ENCODE measurements at regions not wholly inside any gene's neighbourhood (a gene's known extent, or its start where the extent isn't known, plus 50 kb on each side); places are given as distances from the start of the nearest gene placed in this dataset.

GRCh38 chrX:5788910-5789309 is 439.8 kb downstream of the NLGN4X start:
- no peak for DNase-seq (ENCODE audit: low read depth)
- H3K4me3 ChIP-seq (ENCODE audit: low read depth, low read length), result no peak overlapping the region
- TF ChIP-seq CTCF (conservative IDR thresholded peaks at IDR 0.05; ENCODE audit: low read depth, low read length), result no peak

GRCh38 chrX:5780821-5781220 is 447.8 kb downstream of the NLGN4X start:
- no peak for DNase-seq (ENCODE audit: low read depth)
- no peak for TF ChIP-seq CTCF (conservative IDR thresholded peaks at IDR 0.05; ENCODE audit: low read depth, low read length)
- H3K4me3 ChIP-seq (ENCODE audit: low read depth, low read length), result no peak overlapping the region

GRCh38 chrX:5775846-5776430 is 452.7 kb downstream of the NLGN4X start:
- DNase-seq (ENCODE audit: low read depth), result no peak
- no peak overlapping the region for H3K4me3 ChIP-seq (ENCODE audit: low read depth, low read length)
- TF ChIP-seq CTCF (conservative IDR thresholded peaks at IDR 0.05; ENCODE audit: low read depth, low read length), result no peak

- no peak for DNase-seq (ENCODE audit: low read depth)
- no peak overlapping the region for H3K4me3 ChIP-seq (ENCODE audit: low read depth, low read length)
- no peak for TF ChIP-seq CTCF (conservative IDR thresholded peaks at IDR 0.05; ENCODE audit: low read depth, low read length)
These were observed 454.2 kb downstream of the NLGN4X start for GRCh38 chrX:5774446-5774845.

- DNase-seq (ENCODE audit: low read depth), result no peak
- TF ChIP-seq CTCF (conservative IDR thresholded peaks at IDR 0.05; ENCODE audit: low read depth, low read length), result no peak
- H3K4me3 ChIP-seq (ENCODE audit: low read depth, low read length), result no peak overlapping the region
These were observed 457.2 kb downstream of the NLGN4X start for GRCh38 chrX:5771441-5771840.

GRCh38 chrX:5756616-5757015 is 472.1 kb downstream of the NLGN4X start:
- no peak for TF ChIP-seq CTCF (conservative IDR thresholded peaks at IDR 0.05; ENCODE audit: low read depth, low read length)
- no peak overlapping the region for H3K4me3 ChIP-seq (ENCODE audit: low read depth, low read length)
- DNase-seq (ENCODE audit: low read depth), result no peak

- no peak overlapping the region for H3K4me3 ChIP-seq (ENCODE audit: low read depth, low read length)
- no peak for DNase-seq (ENCODE audit: low read depth)
- no peak for TF ChIP-seq CTCF (conservative IDR thresholded peaks at IDR 0.05; ENCODE audit: low read depth, low read length)
These were observed 475.4 kb downstream of the NLGN4X start for GRCh38 chrX:5753291-5753690.
